CD4-positive, alpha-beta T cell (primary cell): ENCODE measurements at regions not wholly inside any gene's neighbourhood (a gene's known extent, or its start where the extent isn't known, plus 50 kb on each side); places are given as distances from the start of the nearest gene placed in this dataset.

Experiments
- ATAC-seq: fragments of 200-7000 bp; cut with Tn5 transposase; one replicate; pipeline ENCODE4 v1.10.0; 2022; ENCODE audit warnings: mild to moderate bottlenecking; ENCODE audit not compliant: poor library complexity
- CTCF ChIA-PET: fragments of 350-600 bp; sonication (Branson Sonifier 250); formaldehyde crosslinking; loops from one replicate; lab custom pipeline; 2021; ENCODE audit warnings: antibody characterized with exemption, inconsistent platforms; lab: Charles Lee
- POLR2A ChIA-PET: fragments of 350-600 bp; sonication (Branson Sonifier 250); formaldehyde crosslinking; loops from one replicate; lab custom pipeline; 2021; ENCODE audit warnings: antibody characterized with exemption, inconsistent platforms; lab: Charles Lee
- DNase-seq, 14 experiments: peaks; one replicate each; pipeline ENCODE4 v3.0.0-alpha.2; 2013 to 2020; ENCODE audit warnings: mixed read lengths in 2 of 14
- H3K27ac ChIP-seq, 2 donors: one replicate each; pipeline versions ENCODE4 v1.5.1 to v1.7.0; 2013; ENCODE audit warnings: low read length in 2 of 2, low read depth in 1 of 2, mild to moderate bottlenecking in 1 of 2
- H3K27me3 ChIP-seq, 2 experiments: 1 replicate in 1 of 2; 2 replicates in 1 of 2; pipeline versions ENCODE4 v1.6.1 to v1.7.0; 2013; ENCODE audit warnings: low read length in 2 of 2, control low read depth in 1 of 2, mild to moderate bottlenecking in 1 of 2, moderate library complexity in 1 of 2; ENCODE audit not compliant: insufficient read depth in 2 of 2, control insufficient read depth in 1 of 2
- H3K36me3 ChIP-seq: one replicate; pipeline ENCODE4 v1.6.1; 2013; ENCODE audit warnings: low read length, control low read depth; ENCODE audit not compliant: insufficient read depth
- H3K4me1 ChIP-seq: one replicate; pipeline ENCODE4 v1.6.1; 2013; ENCODE audit warnings: low read length, control low read depth; ENCODE audit not compliant: insufficient read depth
- H3K4me3 ChIP-seq: one replicate; pipeline ENCODE4 v1.5.1; 2013; ENCODE audit warnings: mild to moderate bottlenecking, low read length, moderate library complexity
- H3K9me3 ChIP-seq, 2 experiments: 1 replicate in 1 of 2; 2 replicates in 1 of 2; pipeline versions ENCODE4 v1.6.1 to v1.7.0; 2013; ENCODE audit warnings: low read length in 2 of 2, mild to moderate bottlenecking in 2 of 2, control low read depth in 1 of 2, moderate library complexity in 1 of 2; ENCODE audit not compliant: control insufficient read depth in 1 of 2, insufficient read depth in 1 of 2
- H3K27ac Mint-ChIP-seq: one replicate; pipeline ENCODE4 v1.8.0; 2020; ENCODE audit warnings: mixed read lengths
- H3K27me3 Mint-ChIP-seq: one replicate; pipeline ENCODE4 v1.8.0; 2021; ENCODE audit warnings: mixed read lengths
- H3K36me3 Mint-ChIP-seq: one replicate; pipeline ENCODE4 v1.8.0; 2021; ENCODE audit warnings: low read depth, mixed read lengths
- H3K4me1 Mint-ChIP-seq: one replicate; pipeline ENCODE4 v1.8.0; 2021; ENCODE audit warnings: low read depth, mixed read lengths
- H3K4me3 Mint-ChIP-seq: one replicate; pipeline ENCODE4 v1.8.0; 2020; ENCODE audit warnings: mild to moderate bottlenecking, mixed read lengths
- H3K9me3 Mint-ChIP-seq: one replicate; pipeline ENCODE4 v1.8.0; 2020; ENCODE audit warnings: mixed read lengths
- intact Hi-C, 2 experiments: fragments of 100-400 bp; cut with DNase I in 1 of 2; cut with micrococcal nuclease in 1 of 2; formaldehyde crosslinking; loops; one replicate each; pipeline versions ENCODE4 v1.15.1 to v1.9.0; 2023 to 2025; cut with DNase I, micrococcal nuclease
- TF ChIP-seq, protein P1 (sequence below): fragments of 200-600 bp; IDR thresholded peaks from one replicate; pipeline ENCODE4 v1.8.0; 2022; ENCODE audit warnings: antibody characterized with exemption, mild to moderate bottlenecking

DNA sequence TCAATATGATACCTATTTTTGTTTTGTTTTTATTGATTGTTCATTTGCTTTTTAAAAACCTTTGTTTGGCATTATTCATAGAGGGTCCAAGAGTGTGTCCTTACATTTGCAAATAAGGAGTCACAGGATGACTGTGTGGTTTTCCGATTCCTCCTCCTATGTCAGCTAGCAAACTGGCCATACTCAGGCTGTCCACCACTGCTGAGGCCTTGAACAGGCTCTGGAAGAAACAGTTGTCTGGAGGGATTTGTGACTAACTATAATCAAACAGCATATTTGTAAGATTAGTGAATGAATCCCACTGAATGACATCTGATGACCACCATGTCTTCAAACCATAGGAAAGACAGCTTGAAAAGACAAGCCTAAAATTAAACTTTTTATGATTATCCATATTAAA lies 423.4 kb upstream of the ATP11B start:
- intact Hi-C loops, result no loop called here
- CTCF ChIA-PET, result no interaction called here

DNA sequence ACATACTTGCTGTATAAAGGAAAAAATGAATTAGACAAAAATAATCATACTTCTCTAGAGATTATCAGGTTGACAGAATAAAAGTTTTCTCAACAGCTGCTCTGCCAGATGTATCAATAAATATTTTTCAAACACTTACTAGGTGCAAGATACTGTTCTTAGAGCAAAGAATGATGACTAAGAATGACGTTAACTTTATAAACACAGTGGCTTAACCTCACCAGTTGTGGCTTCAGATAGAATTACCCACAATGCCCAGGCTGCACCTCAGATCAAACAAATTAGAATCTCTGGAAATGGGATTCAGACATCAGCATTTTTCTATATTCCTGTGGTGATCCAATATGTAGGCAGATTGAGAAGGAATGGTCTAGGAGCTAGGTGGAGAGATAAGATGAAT lies 422.4 kb upstream of the ATP11B start:
- H3K4me1 Mint-ChIP-seq, result no peaks in the 10 kb centered on the region
- Histone ChIP-seq H3K9me3 (no peaks in the 10 kb centered on the region), H3K36me3 (no peaks in the 10 kb centered on the region), H3K27ac (no peak overlapping the region), H3K4me3 (no peak overlapping the region), H3K27me3 (no peaks in the 10 kb centered on the region), H3K4me1 (no peaks in the 10 kb centered on the region)
- H3K27me3 Mint-ChIP-seq, result no peaks in the 10 kb centered on the region
- TF ChIP-seq, protein P1, sequence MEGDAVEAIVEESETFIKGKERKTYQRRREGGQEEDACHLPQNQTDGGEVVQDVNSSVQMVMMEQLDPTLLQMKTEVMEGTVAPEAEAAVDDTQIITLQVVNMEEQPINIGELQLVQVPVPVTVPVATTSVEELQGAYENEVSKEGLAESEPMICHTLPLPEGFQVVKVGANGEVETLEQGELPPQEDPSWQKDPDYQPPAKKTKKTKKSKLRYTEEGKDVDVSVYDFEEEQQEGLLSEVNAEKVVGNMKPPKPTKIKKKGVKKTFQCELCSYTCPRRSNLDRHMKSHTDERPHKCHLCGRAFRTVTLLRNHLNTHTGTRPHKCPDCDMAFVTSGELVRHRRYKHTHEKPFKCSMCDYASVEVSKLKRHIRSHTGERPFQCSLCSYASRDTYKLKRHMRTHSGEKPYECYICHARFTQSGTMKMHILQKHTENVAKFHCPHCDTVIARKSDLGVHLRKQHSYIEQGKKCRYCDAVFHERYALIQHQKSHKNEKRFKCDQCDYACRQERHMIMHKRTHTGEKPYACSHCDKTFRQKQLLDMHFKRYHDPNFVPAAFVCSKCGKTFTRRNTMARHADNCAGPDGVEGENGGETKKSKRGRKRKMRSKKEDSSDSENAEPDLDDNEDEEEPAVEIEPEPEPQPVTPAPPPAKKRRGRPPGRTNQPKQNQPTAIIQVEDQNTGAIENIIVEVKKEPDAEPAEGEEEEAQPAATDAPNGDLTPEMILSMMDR, result no peak
- H3K27ac Mint-ChIP-seq, result no peak overlapping the region
- ChIA-PET POLR2A (no interaction called here), CTCF (no interaction called here)
- H3K9me3 Mint-ChIP-seq, result no peaks in the 10 kb centered on the region
- intact Hi-C loops, result no loop called here
- DNase-seq (no peak), ATAC-seq (no peak)
- H3K36me3 Mint-ChIP-seq, result no peaks in the 10 kb centered on the region
- no peak overlapping the region for H3K4me3 Mint-ChIP-seq

More for the DNA sequence above, 423.4 kb upstream of the ATP11B start:
- Histone ChIP-seq H3K36me3 (no peaks in the 10 kb centered on the region), H3K27ac (no peak overlapping the region), H3K4me1 (no peaks in the 10 kb centered on the region), H3K27me3 (no peaks in the 10 kb centered on the region), H3K9me3 (peaks cover 0 to 2% of the 10 kb centered on the region in 2 experiments), H3K4me3 (no peak overlapping the region)
- DNase-seq (no peak), ATAC-seq (no peak)
- Mint-ChIP-seq H3K4me1 (no peaks in the 10 kb centered on the region), H3K27ac (no peak overlapping the region), H3K27me3 (no peaks in the 10 kb centered on the region), H3K36me3 (no peaks in the 10 kb centered on the region), H3K4me3 (no peak overlapping the region), H3K9me3 (no peaks in the 10 kb centered on the region)
- TF ChIP-seq, protein P1, result no peak
- POLR2A ChIA-PET, result no interaction called here

DNA sequence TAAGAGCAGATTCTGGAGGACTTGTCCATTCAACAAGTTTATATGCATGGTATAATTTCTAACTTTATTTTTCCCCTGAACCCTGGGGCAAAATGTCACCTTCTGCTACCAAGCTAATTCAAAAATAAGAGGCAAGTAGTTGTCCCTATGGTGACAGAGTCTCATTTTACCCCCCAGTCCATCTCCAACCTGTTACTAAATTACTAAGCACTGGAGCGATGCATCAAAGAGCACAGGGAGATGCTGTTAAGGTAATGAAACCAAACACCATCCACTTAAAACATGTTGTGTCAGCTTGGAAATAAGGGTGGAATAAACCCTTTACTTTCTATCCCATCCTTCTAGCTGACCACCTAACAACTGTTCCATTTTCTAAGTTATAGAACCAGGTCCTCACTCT lies 417.4 kb upstream of the ATP11B start:
- ATAC-seq, result no peak
- CTCF ChIA-PET, result no interaction called here

More for the DNA sequence above, 417.4 kb upstream of the ATP11B start:
- H3K27ac ChIP-seq, result no peak overlapping the region
- H3K9me3 Mint-ChIP-seq, result no peaks in the 10 kb centered on the region
- peaks cover 0 to 4% of the 10 kb centered on the region in 2 experiments for H3K9me3 ChIP-seq
- no peaks in the 10 kb centered on the region for H3K4me1 Mint-ChIP-seq
- H3K4me3 ChIP-seq, result no peak overlapping the region
- H3K27me3 ChIP-seq, result no peaks in the 10 kb centered on the region
- no peaks in the 10 kb centered on the region for H3K27me3 Mint-ChIP-seq
- no peak overlapping the region for H3K27ac Mint-ChIP-seq
- TF ChIP-seq, protein P1, result no peak
- H3K4me1 ChIP-seq, result no peaks in the 10 kb centered on the region
- POLR2A ChIA-PET, result no interaction called here
- H3K36me3 Mint-ChIP-seq, result no peaks in the 10 kb centered on the region
- no peaks in the 10 kb centered on the region for H3K36me3 ChIP-seq
- DNase-seq, result no peak
- H3K4me3 Mint-ChIP-seq, result no peak overlapping the region
- intact Hi-C loops, result no loop called here
